DOHH2 (cell line): ENCODE measurements at regions not wholly inside any gene's neighbourhood (a gene's known extent, or its start where the extent isn't known, plus 50 kb on each side); places are given as distances from the start of the nearest gene placed in this dataset.

Experiments
- H3F3A ChIP-seq: fragments of 200-600 bp; sonication (generic), shearing (Covaris generic); 2 replicates; pipeline ENCODE4 v1.6.0; 2016; ENCODE audit warnings: antibody characterized with exemption, mild to moderate bottlenecking; ENCODE audit not compliant: control insufficient read depth, insufficient read depth
- H3K27ac ChIP-seq: fragments of 200-600 bp; sonication (generic); 2 replicates; pipeline ENCODE4 v1.5.1; 2014; ENCODE audit warnings: low read depth, mild to moderate bottlenecking, low read length, moderate library complexity
- H3K27me3 ChIP-seq: fragments of 200-600 bp; sonication (generic); 2 replicates; pipeline ENCODE4 v1.6.1; 2014; ENCODE audit warnings: mild to moderate bottlenecking, low read length, mixed read lengths; ENCODE audit not compliant: control insufficient read depth
- H3K36me3 ChIP-seq: fragments of 200-600 bp; sonication (generic); 2 replicates; pipeline ENCODE4 v1.6.1; 2014; ENCODE audit warnings: mild to moderate bottlenecking, low read length, moderate library complexity, mixed read lengths; ENCODE audit not compliant: control insufficient read depth
- H3K4me1 ChIP-seq: fragments of 200-600 bp; sonication (generic); 2 replicates; pipeline ENCODE4 v1.6.1; 2014; ENCODE audit warnings: mild to moderate bottlenecking, low read length, mixed read lengths; ENCODE audit not compliant: control insufficient read depth
- H3K4me2 ChIP-seq: fragments of 200-600 bp; sonication (generic); 2 replicates; pipeline ENCODE4 v1.6.0; 2014; ENCODE audit warnings: mild to moderate bottlenecking, low read length, moderate library complexity
- H3K4me3 ChIP-seq: fragments of 200-600 bp; sonication (generic); 2 replicates; pipeline ENCODE4 v1.5.1; 2014; ENCODE audit warnings: mild to moderate bottlenecking, low read length, mixed read lengths
- H3K79me2 ChIP-seq: fragments of 200-600 bp; sonication (generic); 2 replicates; pipeline ENCODE4 v1.6.1; 2014; ENCODE audit warnings: mild to moderate bottlenecking, low read length, mixed read lengths; ENCODE audit not compliant: control insufficient read depth
- H3K9me2 ChIP-seq: fragments of 200-600 bp; sonication (generic); replicated peaks from 2 replicates; pipeline ENCODE4 v1.6.1; 2014; ENCODE audit warnings: mild to moderate bottlenecking, low read length, mixed read lengths; ENCODE audit not compliant: control insufficient read depth
- H3K9me3 ChIP-seq: fragments of 200-600 bp; sonication (generic); 2 replicates; pipeline ENCODE4 v1.6.1; 2014; ENCODE audit warnings: antibody characterized with exemption, low read length, mixed read lengths; ENCODE audit not compliant: control insufficient read depth, insufficient read depth
- H4K20me1 ChIP-seq: fragments of 200-600 bp; sonication (generic); 2 replicates; pipeline ENCODE4 v1.6.0; 2014; ENCODE audit warnings: low read depth, mild to moderate bottlenecking, antibody characterized with exemption, low read length, moderate library complexity; ENCODE audit not compliant: control insufficient read depth, insufficient read depth
- EZH2phosphoT487 ChIP-seq: fragments of 200-600 bp; sonication (generic); IDR thresholded peaks from 2 replicates; pipeline ENCODE4 v1.6.1; 2017; ENCODE audit warnings: borderline replicate concordance, mild to moderate bottlenecking, antibody characterized with exemption, low read length, moderate library complexity, mixed read lengths
- TF ChIP-seq, protein P1 (sequence below): fragments of 200-600 bp; sonication (generic); IDR thresholded peaks from one replicate; pipeline ENCODE4 v1.5.1; 2014; ENCODE audit warnings: antibody characterized with exemption, mild to moderate bottlenecking, low read depth, low read length; ENCODE audit not compliant: poor library complexity, severe bottlenecking

DNA sequence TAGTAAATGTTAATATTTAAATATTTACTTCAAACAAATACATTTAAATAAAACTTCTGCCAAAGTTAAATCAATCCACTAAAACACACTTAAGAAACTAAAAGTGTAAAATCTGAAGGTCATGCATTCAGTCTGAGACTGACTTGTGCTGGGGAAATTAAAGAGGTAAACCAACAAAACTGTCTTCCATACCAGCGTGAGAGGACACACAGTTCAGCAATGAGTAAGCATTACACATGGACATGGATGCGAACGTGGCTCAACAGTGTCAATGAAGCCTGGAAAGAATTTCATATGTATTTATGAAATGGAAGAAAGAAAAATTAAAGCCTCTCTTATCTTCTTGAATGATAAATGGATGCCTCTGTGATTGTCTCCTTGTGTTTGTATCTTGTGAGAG is 1052.3 kb downstream of the AACS start:
- TF ChIP-seq EZH2phosphoT487 = no peak
- TF ChIP-seq, protein P1, sequence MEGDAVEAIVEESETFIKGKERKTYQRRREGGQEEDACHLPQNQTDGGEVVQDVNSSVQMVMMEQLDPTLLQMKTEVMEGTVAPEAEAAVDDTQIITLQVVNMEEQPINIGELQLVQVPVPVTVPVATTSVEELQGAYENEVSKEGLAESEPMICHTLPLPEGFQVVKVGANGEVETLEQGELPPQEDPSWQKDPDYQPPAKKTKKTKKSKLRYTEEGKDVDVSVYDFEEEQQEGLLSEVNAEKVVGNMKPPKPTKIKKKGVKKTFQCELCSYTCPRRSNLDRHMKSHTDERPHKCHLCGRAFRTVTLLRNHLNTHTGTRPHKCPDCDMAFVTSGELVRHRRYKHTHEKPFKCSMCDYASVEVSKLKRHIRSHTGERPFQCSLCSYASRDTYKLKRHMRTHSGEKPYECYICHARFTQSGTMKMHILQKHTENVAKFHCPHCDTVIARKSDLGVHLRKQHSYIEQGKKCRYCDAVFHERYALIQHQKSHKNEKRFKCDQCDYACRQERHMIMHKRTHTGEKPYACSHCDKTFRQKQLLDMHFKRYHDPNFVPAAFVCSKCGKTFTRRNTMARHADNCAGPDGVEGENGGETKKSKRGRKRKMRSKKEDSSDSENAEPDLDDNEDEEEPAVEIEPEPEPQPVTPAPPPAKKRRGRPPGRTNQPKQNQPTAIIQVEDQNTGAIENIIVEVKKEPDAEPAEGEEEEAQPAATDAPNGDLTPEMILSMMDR = no peak
- Histone ChIP-seq H3K36me3 (no peaks in the 10 kb centered on the region), H3F3A (no peaks in the 10 kb centered on the region), H3K79me2 (no peaks in the 10 kb centered on the region), H3K27me3 (no peaks in the 10 kb centered on the region), H3K4me2 (no peak overlapping the region), H3K9me3 (no peaks in the 10 kb centered on the region), H3K27ac (no peak overlapping the region), H3K9me2 (no peaks in the 10 kb centered on the region), H3K4me1 (no peaks in the 10 kb centered on the region), H3K4me3 (no peak overlapping the region), H4K20me1 (no peaks in the 10 kb centered on the region)

DNA sequence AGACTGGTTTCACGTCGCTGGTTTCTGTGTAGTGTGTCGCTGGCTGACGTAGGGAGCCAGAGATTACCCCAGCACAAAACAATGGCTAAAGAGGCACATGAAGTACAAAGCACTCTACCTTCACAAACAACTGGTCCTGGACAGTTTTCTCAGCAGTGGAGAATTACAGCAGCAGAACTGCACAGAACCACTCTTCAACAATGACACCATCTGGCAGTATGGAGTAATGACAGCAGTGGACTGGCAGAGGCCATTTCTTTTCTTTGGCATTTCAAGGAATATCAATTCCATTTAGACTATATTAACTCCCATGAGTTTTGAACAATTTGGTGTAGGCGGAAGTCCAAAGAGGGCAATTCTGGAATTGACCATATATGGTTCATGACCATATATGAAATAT is 1074.1 kb downstream of the AACS start:
- Histone ChIP-seq H3K4me3 (no peak overlapping the region), H3F3A (no peaks in the 10 kb centered on the region), H3K4me2 (no peak overlapping the region), H3K9me2 (no peaks in the 10 kb centered on the region), H3K9me3 (peaks cover 25% of the 10 kb centered on the region), H3K27ac (no peak overlapping the region), H3K27me3 (no peaks in the 10 kb centered on the region), H3K36me3 (no peaks in the 10 kb centered on the region), H4K20me1 (no peaks in the 10 kb centered on the region), H3K4me1 (no peaks in the 10 kb centered on the region), H3K79me2 (no peaks in the 10 kb centered on the region)
- TF ChIP-seq, protein P1 = peak; percentile 20
- no peak for TF ChIP-seq EZH2phosphoT487

DNA sequence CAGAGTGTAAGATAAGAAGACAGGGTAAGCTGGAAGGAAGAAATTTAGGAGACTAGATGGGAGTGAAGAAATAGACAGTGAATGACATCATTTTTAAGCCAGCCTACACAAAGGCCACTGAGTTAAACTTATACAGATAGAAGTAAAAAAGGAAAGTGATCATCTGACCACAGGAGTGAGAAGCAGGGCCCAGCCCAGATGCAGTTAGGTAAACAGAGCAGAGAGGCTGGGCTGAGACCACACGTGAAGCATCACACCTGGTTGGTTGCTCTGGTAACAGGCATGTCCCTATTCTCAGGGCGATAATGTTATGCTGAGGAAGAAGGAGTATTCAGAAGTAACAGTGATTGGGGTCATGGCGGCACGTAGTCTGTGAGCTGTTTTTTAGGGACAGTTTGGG is 1079.4 kb downstream of the AACS start:
- H3K36me3 ChIP-seq = no peaks in the 10 kb centered on the region
- no peaks in the 10 kb centered on the region for H4K20me1 ChIP-seq
- H3K27ac ChIP-seq = no peak overlapping the region
- no peaks in the 10 kb centered on the region for H3K4me1 ChIP-seq
- H3K9me3 ChIP-seq = 0 out of 2 replicates have a peak, but pooled peaks cover 2% of the 10 kb centered on the region
- TF ChIP-seq, protein P1 = no peak
- no peak for TF ChIP-seq EZH2phosphoT487
- H3K4me2 ChIP-seq = no peak overlapping the region
- H3K9me2 ChIP-seq = no peaks in the 10 kb centered on the region
- no peaks in the 10 kb centered on the region for H3K79me2 ChIP-seq
- H3F3A ChIP-seq = no peaks in the 10 kb centered on the region
- no peak overlapping the region for H3K4me3 ChIP-seq
- no peaks in the 10 kb centered on the region for H3K27me3 ChIP-seq

DNA sequence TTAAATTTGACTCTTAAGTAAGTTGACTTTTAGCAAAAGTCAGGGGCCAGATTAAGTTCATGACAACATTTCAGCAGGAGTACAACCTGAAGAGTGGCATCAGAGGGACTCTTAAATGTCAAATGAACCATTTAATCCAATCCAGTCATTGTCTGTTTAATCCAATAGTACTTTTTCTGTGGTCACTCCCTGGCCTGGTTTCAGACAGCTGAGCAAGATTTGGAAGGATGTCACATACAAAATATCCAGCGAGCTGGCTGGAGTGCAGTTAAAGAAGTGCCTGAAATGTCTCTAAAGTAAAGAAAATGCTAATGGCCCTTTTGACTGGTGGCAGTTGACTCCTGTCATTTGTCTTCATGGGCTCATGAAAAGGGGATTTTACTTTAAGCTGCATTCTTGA is 1082.1 kb downstream of the AACS start:
- H3K4me2 ChIP-seq = no peak overlapping the region
- no peaks in the 10 kb centered on the region for H3K4me1 ChIP-seq
- H3F3A ChIP-seq = no peaks in the 10 kb centered on the region
- TF ChIP-seq EZH2phosphoT487 = no peak
- TF ChIP-seq, protein P1 = no peak
- H3K4me3 ChIP-seq = no peak overlapping the region
- H3K27ac ChIP-seq = no peak overlapping the region
- H3K9me3 ChIP-seq = no peaks in the 10 kb centered on the region
- no peaks in the 10 kb centered on the region for H3K9me2 ChIP-seq
- H3K36me3 ChIP-seq = no peaks in the 10 kb centered on the region
- H3K79me2 ChIP-seq = no peaks in the 10 kb centered on the region
- H3K27me3 ChIP-seq = no peaks in the 10 kb centered on the region
- no peaks in the 10 kb centered on the region for H4K20me1 ChIP-seq
